Smooth muscle cell (in vitro differentiated cells): ENCODE measurements at regions not wholly inside any gene's neighbourhood (a gene's known extent, or its start where the extent isn't known, plus 50 kb on each side); places are given as distances from the start of the nearest gene placed in this dataset.

Experiments used
- DNase-seq: peaks from one replicate; lab custom pipeline; 2025; ENCODE audit not compliant: unreplicated experiment; lab: John Stamatoyannopoulos, UW
- H2AFZ ChIP-seq: fragments of 200-600 bp; sonication (generic); 2 replicates; pipeline ENCODE4 v1.6.0; 2016; ENCODE audit warnings: antibody characterized with exemption, low read depth, mild to moderate bottlenecking
- H3F3A ChIP-seq: fragments of 200-600 bp; sonication (generic); 2 replicates; pipeline ENCODE4 v1.6.0; 2017; ENCODE audit warnings: antibody characterized with exemption, low read depth
- H3K27ac ChIP-seq: fragments of 200-600 bp; sonication (generic); 2 replicates; pipeline ENCODE4 v1.5.1; 2016; ENCODE audit warnings: low read depth, mild to moderate bottlenecking
- H3K27me3 ChIP-seq: fragments of 200-600 bp; sonication (generic); 2 replicates; pipeline ENCODE4 v1.6.1; 2016; ENCODE audit warnings: low read depth, mild to moderate bottlenecking
- H3K36me3 ChIP-seq: fragments of 200-600 bp; sonication (generic); 2 replicates; pipeline ENCODE4 v1.5.1; 2016; ENCODE audit warnings: low read depth
- H3K4me1 ChIP-seq: fragments of 200-600 bp; sonication (generic); 2 replicates; pipeline ENCODE4 v1.5.1; 2016; ENCODE audit warnings: low read depth
- H3K4me2 ChIP-seq: fragments of 200-600 bp; sonication (generic); 2 replicates; pipeline ENCODE4 v1.6.0; 2016; ENCODE audit warnings: mild to moderate bottlenecking
- H3K4me3 ChIP-seq: fragments of 200-600 bp; sonication (generic); 2 replicates; pipeline ENCODE4 v1.5.1; 2016; ENCODE audit warnings: mild to moderate bottlenecking
- H3K79me2 ChIP-seq: fragments of 200-600 bp; sonication (generic); 2 replicates; pipeline ENCODE4 v1.6.0; 2016; ENCODE audit warnings: low read depth, mild to moderate bottlenecking
- H3K9ac ChIP-seq: fragments of 200-600 bp; sonication (generic); 2 replicates; pipeline ENCODE4 v1.6.0; 2016; ENCODE audit warnings: low read depth
- H3K9me3 ChIP-seq: fragments of 200-600 bp; sonication (generic); replicated peaks from 2 replicates; pipeline ENCODE4 v1.5.1; 2016; ENCODE audit warnings: low read depth
- H4K20me1 ChIP-seq: fragments of 200-600 bp; sonication (generic); 2 replicates; pipeline ENCODE4 v1.6.0; 2016; ENCODE audit warnings: low read depth
- CTCF ChIP-seq: fragments of 200-600 bp; sonication (generic); IDR thresholded peaks from 2 replicates; pipeline ENCODE4 v1.5.1; 2017; ENCODE audit warnings: borderline replicate concordance, mild to moderate bottlenecking, antibody characterized with exemption; ENCODE audit not compliant: insufficient read depth, poor library complexity, severe bottlenecking
- WGBS: methylation state at CpG from one replicate; pipeline ENCODE4 v1.1.7; 2016; ENCODE audit warnings: low lambda C conversion rate; 5-methylcytosine and 5-hydroxymethylcytosine counted together

- Histone ChIP-seq H2AFZ (peak overlapping the region; percentile 42), H3K79me2 (no peaks in the 10 kb centered on the region), H3K27me3 (no peaks in the 10 kb centered on the region), H3K4me2 (peak overlapping the region; percentile 3), H3K4me1 (peaks cover 20% of the 10 kb centered on the region), H4K20me1 (no peaks in the 10 kb centered on the region), H3K27ac (peak overlapping the region; percentile 97), H3K9me3 (no peaks in the 10 kb centered on the region), H3K36me3 (no peaks in the 10 kb centered on the region), H3F3A (peaks cover 15% of the 10 kb centered on the region), H3K4me3 (no peak overlapping the region), H3K9ac (peak overlapping the region; percentile 26)
- TF ChIP-seq CTCF, result no peak
- WGBS, result 69% methylated on average over 4 of the region's 4 CpGs
- no peak for DNase-seq
These were observed 79.9 kb downstream of the PHLDA1 start for GRCh38 chr12:75951399-75952278.

GRCh38 chr12:75947156-75947723 is 84.3 kb downstream of the PHLDA1 start:
- peaks cover 7% of the 10 kb centered on the region for H3K4me1 ChIP-seq
- H3K4me2 ChIP-seq, result no peak overlapping the region
- no peak overlapping the region for H3K27ac ChIP-seq
- H4K20me1 ChIP-seq, result no peaks in the 10 kb centered on the region
- H2AFZ ChIP-seq, result no peak overlapping the region
- 89% methylated on average over 4 of the region's 4 CpGs for WGBS
- H3K9me3 ChIP-seq, result no peaks in the 10 kb centered on the region
- H3K79me2 ChIP-seq, result no peaks in the 10 kb centered on the region
- no peak overlapping the region for H3K9ac ChIP-seq
- DNase-seq, result no peak
- H3F3A ChIP-seq, result peaks cover 29% of the 10 kb centered on the region
- TF ChIP-seq CTCF, result no peak
- no peak overlapping the region for H3K4me3 ChIP-seq
- no peaks in the 10 kb centered on the region for H3K27me3 ChIP-seq
- H3K36me3 ChIP-seq, result no peaks in the 10 kb centered on the region

GRCh38 chr12:75945581-75945980 is 86.0 kb downstream of the PHLDA1 start:
- Histone ChIP-seq H3K4me1 (no peaks in the 10 kb centered on the region), H3K79me2 (no peaks in the 10 kb centered on the region), H3F3A (peaks cover 21% of the 10 kb centered on the region), H3K4me2 (no peak overlapping the region), H3K27ac (peak overlapping the region; percentile 95), H3K36me3 (no peaks in the 10 kb centered on the region), H3K9ac (peak overlapping the region; percentile 69), H3K9me3 (no peaks in the 10 kb centered on the region), H4K20me1 (no peaks in the 10 kb centered on the region), H2AFZ (no peak overlapping the region), H3K27me3 (no peaks in the 10 kb centered on the region), H3K4me3 (no peak overlapping the region)
- DNase-seq, result no peak
- TF ChIP-seq CTCF, result no peak
- 76% methylated on average over 4 of the region's 4 CpGs for WGBS
